ENCODE measurements at regions not wholly inside any gene's neighbourhood (a gene's known extent, or its start where the extent isn't known, plus 50 kb on each side); places are given as distances from the start of the nearest gene placed in this dataset.

DNA sequence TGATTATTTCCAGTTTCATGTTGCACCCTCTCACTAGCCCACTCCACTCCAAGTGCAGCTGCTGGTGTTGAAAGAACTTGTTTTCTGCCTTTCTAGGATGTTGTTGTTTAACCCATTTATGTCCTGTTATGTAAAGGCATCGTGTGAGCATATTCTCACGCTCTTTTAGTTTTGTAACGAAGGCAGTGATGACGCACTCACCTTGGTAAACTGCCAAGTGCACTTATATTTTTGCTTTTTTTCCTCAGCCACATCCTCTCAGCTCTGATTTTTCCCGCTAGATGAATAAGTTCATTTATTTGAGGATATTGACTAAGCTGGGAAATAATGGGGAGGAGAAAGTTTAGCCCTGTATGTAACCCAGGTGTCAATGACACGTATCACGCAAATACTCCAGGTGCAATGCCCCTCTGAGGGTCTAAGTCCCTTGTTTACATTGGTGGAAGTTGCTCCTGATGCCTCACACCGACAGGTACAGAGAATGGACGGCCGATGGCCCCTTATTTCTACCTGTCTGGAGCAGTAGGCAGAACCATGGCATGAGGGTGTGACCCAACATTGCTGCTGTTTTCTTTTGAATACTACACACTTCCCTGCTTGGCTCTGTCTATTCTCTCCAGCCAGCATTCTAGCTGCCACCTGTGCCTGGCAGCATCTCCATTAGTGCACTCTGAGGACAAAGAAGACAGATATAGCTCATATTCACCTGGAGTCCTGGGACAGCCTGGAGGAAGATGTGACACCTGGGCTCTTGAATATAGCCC is 132.7 kb upstream of the SLC24A3 start:
- DNase-seq = no peak

DNA sequence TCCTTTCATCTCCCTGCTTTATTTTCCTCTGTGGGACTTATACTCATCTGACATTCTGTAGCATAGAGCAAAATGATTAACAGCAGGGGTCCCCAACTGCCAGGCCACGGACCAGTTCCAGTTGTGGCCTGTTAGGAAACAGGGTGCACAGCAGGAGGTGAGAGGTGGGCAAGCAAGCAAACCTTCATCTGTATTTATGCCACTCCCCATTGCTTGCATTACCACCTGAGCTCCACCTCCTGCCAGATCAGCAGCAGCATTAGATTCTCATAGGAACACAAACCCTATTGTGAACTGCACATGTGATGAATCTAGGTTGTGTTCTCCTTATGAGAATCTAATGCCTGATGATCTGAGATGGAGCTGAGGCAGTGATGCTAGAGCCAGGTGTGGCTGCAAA is 130.5 kb upstream of the SLC24A3 start:
- DNase-seq = no peak

DNA sequence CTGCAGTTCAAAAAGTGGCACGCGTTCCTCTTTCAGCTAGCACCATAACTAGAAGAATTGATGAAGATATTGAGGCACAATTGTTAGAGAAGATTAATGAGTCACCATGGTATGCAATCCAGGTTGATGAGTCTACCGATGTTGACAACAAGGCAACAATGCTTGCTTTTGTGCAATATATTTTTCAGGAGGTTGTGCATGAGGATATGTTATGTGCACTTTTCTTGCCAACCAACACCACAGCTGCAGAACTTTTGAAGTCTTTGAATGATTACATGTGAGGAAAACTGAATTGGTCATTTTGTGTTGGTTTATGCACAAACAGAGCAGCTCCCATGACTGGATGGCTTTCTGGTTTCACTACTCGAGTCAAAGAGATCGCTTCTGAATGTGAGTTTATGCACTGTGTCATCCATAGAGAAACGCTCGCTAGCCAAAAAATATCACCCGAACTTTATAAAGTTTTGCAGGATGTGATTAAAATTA is 129.3 kb upstream of the SLC24A3 start:
- no peak for DNase-seq

DNA sequence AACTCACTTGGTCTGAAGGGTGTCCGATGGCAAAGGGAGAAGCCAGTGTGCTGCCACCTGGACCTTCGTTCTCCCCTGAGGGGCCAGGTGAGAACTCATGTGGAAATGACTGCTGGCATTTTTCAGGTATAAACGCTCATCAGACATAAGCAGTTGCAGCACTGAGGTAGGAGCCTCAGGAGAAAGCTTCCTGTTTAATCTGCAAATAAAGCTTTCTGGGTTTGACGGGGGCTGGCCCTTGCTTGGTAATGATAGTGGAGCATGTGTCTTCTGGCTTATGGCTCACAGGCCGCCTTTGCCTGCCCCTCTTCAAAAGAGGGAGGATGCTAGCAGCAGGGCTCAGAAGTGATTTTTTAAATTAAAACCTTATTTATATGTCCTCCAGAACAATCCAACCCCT is 122.1 kb upstream of the SLC24A3 start:
- no peak for DNase-seq

DNA sequence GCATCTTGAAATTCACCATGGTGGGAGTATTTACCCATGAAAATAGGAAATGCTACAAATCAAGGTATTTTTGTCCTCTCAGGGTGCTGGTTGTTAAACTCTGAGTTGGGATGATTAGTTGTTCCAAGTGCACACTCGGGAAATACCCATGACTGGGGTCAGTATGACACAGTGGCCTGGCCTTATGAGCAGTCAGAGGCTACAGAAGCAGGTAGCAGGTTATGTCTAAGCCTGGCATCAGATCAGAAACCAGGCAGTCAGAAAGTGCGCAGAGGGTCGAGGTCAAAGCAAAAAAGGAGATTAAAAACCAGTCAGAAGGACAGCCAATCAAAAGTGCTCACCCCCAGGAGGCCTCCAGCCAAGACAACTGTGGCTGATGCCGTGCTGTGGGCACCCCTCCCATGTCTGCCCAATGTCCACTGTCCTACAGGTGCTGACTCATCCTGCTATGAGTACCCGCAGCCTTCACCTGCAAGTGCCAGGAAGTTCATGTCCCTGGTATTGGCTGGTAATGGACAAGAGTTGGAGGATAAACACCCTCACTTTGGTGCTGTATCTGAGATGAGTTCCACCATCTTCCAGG is 117.4 kb upstream of the SLC24A3 start:
- no peak for DNase-seq

DNA sequence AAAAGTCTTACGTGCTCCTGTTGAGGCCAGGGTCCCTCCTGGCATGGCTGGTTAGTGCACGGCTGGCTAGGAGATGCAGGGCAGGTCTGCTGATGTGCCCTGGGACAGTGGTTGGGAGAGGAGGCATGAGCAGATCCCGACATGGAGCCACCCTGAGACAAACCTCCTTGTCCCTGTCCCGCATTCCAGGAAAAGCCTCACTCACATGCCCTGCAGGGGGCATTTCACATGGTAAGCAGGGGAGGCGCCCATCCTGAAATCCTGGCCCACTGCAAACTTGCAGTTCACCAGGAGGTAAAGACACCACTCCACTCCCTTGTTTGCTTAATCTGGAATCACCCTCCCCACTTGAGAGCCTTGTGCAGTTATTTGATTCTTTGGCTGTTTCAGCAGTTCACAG is 116.7 kb upstream of the SLC24A3 start:
- DNase-seq = no peak

DNA sequence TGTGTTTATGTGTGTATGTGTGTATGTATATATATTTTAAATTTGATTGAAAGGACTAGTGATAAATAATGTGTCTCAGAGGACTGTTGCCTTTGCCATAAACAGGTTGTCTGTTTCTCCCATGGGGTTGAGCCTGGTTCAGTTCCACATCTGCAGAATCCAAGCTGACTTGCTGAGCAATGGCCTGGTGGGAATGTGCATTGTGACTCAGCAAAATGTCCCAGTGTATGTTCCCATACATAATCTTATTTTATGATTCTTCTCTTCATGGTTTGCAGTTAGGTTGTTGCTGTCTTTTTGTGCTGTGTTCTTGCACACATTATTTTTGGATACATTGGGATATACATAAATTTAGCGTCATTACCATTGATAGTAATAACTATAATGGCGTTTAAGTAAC is 115.6 kb upstream of the SLC24A3 start:
- no peak for DNase-seq

DNA sequence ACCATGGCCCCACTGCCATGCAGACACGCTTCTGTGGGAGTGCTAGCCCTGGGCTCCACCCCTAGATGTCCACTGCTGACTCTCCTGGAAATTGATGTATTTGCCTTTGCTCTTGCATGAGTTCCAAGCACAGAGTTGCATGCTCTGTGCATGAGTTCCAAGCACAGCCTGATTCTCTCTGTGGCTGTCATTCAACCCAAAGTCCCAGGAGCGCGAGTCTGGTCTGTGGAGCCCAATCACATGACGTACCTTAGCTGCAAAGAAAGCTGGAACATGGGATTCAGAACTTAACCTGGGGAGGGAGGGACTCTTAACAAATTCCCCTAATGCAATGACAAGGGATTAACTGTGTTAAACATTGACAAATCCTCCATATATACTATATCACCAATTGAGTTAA is 114.3 kb upstream of the SLC24A3 start:
- DNase-seq = no peak

DNA sequence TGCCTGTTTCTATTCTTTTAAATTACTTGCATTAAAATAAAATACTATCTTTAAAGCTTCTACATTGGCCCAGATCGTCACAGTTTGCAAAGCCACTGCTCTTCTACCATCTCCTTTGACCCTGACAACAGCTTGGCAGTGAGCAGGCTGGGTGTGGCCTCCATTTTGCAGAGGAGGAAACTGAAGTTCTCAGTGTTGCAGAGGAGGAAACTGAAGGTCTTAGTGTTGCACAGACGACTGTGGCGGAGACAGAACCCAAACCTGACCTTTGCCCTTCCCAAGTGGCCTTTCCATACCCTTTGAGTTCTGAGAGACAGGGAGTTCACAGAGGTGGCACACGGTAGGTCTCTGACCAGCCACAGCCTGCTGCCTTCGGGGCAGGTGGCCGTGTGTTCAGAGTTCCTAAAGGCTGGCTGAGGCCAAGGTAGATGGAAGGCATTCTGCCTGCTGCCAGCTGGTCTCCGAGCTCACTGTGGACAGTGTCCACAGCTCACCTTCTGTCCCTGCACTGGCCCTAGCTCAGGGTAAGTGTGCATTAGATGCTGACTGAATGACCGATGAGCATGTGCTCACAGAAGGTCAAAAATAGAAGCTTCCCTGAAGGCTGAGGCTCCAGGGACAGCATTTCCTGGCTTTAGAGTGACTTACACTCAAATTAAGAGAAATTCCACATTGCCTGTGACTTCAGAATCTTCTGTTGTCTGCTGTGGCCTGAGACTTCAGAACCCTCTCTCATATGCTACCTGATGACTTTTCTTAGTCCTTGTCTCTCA is 113.5 kb upstream of the SLC24A3 start:
- DNase-seq = no peak

DNA sequence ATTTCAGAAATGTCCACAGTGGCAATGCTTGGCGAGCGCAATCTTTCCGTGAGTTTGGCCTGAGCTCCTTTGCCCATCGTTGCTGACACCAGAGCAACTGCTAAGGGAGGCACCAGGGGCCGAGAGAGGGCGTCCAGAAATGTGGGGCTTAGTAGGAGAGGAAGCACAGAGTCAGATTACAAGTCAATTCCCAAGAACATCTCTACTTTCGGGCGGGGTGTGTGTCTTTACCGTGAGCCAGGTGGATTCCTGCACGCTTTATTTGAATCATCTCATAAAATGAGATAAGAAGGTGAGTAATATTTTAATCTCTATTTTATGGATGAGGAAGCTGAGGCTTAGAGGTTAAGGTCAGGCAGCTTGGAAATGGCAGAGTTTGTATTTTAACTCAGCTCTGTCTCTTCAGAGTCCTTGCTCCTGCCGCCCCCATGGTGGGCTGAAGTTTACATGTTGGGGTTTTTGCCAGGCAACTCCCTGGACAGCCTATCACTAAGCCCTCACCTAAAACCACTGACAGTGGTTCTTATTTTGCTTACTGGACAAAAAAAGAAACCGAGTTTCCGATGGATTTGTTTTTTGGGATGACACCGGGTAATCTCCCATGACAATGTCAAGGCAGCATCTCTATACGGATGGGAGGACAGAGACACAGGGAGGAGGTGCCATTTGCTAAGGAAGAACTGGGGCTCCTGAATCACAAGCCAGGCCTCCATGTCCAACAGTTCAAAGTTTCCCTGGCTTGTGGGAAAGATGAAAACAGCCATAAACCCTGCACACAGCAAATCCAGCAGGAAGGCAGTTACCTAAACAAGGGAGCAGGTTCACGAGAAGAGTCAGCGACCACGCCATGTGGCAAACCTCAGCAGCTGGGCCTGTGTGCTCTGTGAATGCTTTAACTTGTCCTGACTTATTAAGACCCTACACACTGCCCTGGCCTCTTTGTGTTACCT is 112.6 kb upstream of the SLC24A3 start:
- DNase-seq = no peak

DNA sequence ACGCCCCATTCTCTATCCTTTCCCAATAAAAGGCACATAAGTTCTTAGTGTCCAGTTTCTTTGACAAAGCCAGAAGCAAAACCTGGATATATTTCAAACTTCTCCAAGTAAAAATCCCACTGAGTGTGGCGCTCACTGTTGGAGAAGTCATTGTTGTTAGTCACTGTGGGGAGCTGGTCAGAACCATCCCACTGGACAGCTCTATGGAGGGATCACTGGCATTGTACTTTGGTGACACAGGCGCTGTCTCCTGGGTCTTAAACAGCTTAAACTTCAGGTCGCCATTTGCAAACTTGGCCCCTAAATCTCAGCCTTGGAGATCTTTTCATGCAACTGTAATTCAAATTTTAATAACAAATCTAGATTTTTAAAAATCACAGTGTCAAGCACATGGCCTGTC is 111.5 kb upstream of the SLC24A3 start:
- no peak for DNase-seq

DNA sequence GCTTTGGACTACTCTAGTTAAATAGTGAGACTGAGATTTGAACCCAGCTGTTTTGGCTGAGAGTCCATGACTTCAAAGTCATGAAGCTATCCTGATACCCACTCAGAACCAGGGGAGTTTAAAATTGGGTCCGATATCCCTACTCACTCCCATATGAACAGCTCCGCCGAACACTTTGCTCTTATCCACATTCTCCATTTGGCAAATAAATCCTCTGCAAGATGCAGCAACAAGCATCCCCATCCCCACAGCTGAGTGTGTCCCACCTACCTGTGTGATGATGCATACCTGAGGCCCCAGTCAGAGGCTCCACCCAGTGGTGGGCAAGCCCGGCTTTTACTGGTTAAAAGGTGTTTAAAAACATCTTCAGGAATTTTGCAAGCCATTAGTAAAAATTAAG is 108.3 kb upstream of the SLC24A3 start:
- no peak for DNase-seq

DNA sequence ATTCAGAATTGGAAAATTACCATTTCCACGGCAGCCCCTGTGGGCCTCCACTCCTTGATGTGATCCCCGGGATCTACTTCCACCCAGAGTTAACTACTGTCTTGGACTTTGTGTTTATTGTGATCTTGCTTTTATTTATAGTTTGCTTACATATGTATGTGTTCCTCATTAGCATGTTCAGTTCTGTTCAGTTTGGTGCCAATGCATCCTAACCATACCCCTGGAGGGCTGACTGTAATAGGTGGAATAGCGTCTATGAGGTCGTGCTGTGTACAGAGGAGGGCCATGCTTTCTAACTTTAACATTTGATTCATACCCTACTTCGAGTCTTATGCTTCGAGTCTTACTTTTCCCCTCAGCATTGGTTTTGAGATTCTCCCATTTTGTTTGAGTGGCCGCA is 104.3 kb upstream of the SLC24A3 start:
- no peak for DNase-seq

DNA sequence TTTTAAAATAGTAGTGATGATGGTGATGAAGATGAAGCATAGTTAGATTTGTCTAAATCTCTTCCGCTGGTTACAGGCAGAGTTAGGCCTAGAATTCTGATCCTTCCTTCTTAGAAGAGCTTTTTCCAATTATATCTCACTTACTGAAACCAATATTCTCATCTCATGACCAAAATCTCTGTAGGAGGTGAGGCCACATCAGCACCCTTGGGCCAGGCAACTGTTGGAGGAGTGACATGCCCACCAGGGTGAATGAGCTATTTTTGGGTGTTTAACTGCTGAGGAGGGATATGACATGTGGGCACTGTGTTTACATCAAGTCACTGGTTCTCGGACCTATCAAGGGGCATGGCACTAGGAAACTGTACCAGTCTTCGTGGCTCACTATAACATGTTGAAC is 102.2 kb upstream of the SLC24A3 start:
- DNase-seq = no peak

DNA sequence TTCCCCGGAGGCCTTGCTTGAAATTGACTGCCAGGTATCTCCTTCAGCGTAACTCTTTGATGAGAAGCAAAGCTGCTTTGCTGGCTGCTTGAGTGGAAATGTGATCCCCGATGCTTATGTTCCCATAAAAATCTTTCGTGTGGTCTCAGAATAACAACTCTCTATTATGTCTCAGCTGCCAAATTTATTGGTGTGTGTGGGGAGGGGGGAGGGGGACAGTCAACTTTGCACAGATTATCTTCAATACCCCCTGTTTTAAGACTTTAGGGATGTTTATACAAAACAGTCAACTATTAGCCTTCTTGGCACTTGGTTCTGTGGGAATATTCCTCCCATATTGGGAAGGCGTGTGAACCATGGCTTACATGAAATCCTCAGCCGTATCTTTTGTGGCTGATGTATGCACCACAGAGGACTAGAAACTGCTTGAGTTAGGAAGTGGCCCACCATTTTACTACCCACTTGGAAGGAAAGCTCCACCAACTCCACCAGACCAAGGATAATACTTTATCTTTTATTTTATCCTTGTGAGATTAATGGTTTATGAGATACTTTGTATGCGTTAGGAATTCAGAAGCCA is 101.5 kb upstream of the SLC24A3 start:
- no peak for DNase-seq

DNA sequence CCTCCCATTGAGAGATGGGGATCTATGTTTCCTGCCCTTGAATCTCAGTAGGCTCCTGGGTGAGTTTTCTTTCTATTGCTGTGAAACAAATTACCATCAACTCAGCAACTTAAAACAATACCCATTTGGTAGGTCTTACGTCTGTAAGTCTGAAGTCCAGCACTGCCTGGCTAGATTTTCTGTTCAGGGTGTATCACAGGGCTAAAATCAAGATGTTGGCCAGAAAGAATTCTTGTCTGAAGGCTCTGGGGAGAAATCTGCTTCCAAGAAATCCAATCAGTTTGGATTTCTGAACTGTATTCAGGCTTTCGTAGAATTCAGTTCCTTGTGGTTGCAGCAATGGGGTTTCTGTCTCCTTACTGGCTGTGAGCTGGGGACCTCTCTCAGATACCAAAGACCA is 99.6 kb upstream of the SLC24A3 start:
- no peak for DNase-seq

DNA sequence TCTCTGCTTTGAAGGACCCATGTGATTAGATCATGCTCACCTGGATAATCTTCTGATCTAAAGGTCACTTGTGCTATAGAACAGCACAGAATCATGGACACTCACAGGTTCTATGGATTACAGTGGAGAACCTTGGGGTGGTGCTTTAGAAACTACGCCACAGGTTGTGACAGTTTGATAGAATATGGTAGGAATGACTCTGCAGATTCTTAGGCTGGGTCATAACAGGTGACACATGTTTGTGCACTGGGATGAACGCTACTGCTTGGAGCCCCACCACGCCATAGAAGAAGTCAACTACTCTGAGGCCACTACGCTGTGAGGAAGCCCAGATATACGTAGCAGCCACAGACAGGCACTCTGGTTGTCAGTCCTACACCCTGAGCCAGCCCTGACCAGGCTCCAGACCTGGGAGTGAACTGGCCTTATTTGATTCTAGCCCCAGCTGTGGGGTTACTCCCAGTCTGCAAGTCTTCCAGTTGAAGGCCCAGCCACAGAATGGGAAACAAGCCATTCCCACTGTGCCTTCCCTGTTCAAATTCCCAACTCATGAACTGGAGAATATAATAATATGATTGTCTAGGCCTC is 99.0 kb upstream of the SLC24A3 start:
- no peak for DNase-seq

DNA sequence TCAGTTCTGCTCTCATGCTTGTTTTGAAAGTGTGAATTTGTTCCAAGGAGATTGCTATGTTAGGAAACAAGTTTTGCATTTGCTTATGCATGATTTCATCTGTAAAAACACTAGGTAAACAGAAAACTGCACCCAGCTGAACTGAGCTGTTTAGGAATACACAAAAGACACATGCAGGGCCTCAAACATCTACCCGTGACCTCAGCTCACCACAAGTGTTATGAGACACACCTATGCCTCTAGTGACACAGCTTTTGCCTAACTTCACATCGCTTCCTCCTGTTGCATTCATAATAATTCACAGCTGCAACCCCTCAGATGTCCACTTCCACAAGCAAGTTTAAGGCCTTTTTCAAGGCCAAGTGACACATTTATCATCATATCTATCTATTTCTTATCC is 98.0 kb upstream of the SLC24A3 start:
- DNase-seq = no peak

DNA sequence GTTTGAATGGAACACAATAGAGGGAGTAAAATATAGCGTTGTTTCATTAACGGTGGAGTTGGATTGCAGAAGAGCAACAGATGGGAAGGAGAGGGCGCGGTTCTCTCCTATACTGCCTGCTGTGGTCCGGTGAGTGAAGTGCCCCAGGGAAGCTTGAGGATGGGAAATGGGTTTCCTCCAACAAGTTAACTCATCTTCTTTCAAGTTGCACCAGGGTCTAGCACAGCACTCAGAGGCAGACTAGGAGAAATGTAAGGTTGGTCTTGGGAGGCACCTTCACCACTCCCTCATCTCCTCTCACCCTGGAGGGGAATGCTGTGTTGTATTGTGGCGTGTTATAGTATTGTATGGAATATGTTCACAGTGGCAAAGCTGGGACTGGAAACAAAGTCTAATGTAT is 96.9 kb upstream of the SLC24A3 start:
- DNase-seq = no peak

DNA sequence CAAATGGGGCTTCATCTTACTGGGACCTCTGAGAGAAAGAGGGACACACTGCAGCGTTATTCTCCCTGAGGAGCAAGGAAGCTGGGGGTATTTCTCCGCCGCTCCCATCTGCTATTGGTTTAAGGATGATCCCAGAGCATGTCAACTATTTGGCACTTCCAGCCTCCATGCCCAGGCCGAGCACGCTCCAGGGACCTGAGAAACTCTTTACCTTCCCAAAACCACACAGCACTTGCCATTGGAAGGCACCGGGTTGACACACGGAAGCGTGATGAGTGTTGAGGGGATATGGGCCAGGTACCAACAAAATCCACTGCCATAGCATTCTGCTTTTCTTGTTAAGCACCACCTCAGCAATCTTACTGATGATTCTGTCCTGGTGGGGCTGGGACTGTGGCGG is 92.4 kb upstream of the SLC24A3 start:
- DNase-seq = no peak

DNA sequence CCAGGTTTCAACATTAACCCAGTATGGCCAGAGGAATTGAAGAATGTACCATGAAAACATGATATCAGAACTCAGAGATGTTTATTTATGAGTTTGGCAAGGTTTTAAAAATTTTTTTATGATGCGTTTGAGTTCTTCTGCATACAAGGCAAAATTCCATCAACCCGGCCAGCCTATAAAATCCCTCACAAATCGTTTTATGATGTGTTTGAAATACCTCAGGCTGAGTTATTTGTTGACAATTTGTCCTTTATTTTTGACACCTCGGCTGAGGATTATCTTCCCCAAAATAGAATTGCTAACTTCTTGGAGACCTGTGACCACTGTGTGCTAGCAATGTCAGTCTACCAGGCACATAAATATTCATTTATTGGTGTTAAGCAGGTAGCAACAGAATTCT is 91.9 kb upstream of the SLC24A3 start:
- DNase-seq = no peak

DNA sequence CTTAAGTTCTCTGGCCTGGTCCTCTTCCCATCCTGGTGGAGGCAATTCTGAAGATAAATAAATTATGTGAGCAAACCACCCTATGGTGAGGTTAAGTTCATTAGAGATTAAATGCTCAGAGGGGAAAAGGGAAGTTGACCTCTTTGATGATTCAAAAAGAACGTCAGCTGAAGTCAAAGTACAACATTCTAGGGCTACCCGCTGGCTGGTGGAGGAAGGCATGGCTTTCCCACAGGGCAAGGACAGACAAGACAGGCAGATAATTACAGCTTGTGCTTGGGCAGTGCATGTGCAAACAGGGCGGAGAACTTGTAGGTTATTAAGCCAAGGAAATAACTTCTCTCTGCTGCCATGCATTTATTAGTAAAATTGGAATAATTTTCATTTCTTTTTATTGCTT is 91.0 kb upstream of the SLC24A3 start:
- DNase-seq = no peak
